Uterus (tissue), 3 donors: ENCODE measurements at regions not wholly inside any gene's neighbourhood (a gene's known extent, or its start where the extent isn't known, plus 50 kb on each side); places are given as distances from the start of the nearest gene placed in this dataset.

Experiments used
- DNase-seq, 2 donors: peaks; one replicate each; pipeline ENCODE4 v3.0.0-alpha.2; 2019 to 2020
- H3K27ac ChIP-seq, 2 donors: fragments of 200-600 bp; sonication (generic); 1 replicate in 1 of 2; 2 replicates in 1 of 2; pipeline ENCODE4 v1.5.1; 2016 to 2018
- H3K27me3 ChIP-seq, 2 donors: fragments of 200-600 bp; sonication (generic); one replicate each; pipeline ENCODE4 v1.5.1; 2018 to 2019; ENCODE audit warnings: control low read depth in 1 of 2
- H3K36me3 ChIP-seq, 2 donors: fragments of 200-600 bp; sonication (generic); one replicate each; pipeline ENCODE4 v1.5.1; 2019; ENCODE audit warnings: control low read depth in 1 of 2
- H3K4me1 ChIP-seq, 2 donors: fragments of 200-600 bp; sonication (generic); one replicate each; pipeline ENCODE4 v1.5.1; 2018 to 2019; ENCODE audit warnings: control low read depth in 1 of 2
- H3K4me3 ChIP-seq, 2 donors: fragments of 200-600 bp; sonication (generic); 1 replicate in 1 of 2; 2 replicates in 1 of 2; pipeline ENCODE4 v1.5.1; 2018 to 2019; ENCODE audit warnings: mild to moderate bottlenecking in 1 of 2
- H3K9me3 ChIP-seq, 2 donors: fragments of 200-600 bp; sonication (generic); one replicate each; pipeline ENCODE4 v1.5.1; 2019; ENCODE audit warnings: control low read depth in 1 of 2
- CTCF ChIP-seq, 4 experiments: fragments of 200-600 bp in 2 of 4; fragments of 450-650 bp in 2 of 4; sonication (generic) in 2 of 4; IDR thresholded peaks; one replicate each; pipeline ENCODE4 v1.5.1; 2016 to 2019; ENCODE audit warnings: antibody characterized with exemption in 4 of 4, mild to moderate bottlenecking in 2 of 4, moderate library complexity in 1 of 4
- POLR2A ChIP-seq, 2 donors: fragments of 450-650 bp; IDR thresholded peaks; one replicate each; pipeline ENCODE4 v1.6.1; 2016; ENCODE audit warnings: antibody characterized with exemption in 2 of 2, mild to moderate bottlenecking in 1 of 2, moderate library complexity in 1 of 2
- intact Hi-C: fragments of 100-400 bp; cut with DNase I; formaldehyde crosslinking; loops from one replicate; pipeline ENCODE4 v1.15.1; 2023; ENCODE audit warnings: low total_unique reads
- donor health status: DM: yes; HTN: yes; CAD: no.

- TF ChIP-seq CTCF (IDR thresholded peaks at IDR 0.05), result no peak
- TF ChIP-seq POLR2A (IDR thresholded peaks at IDR 0.05), result no peak
Measured at GRCh38 chr10:2919016-2919415, 148.3 kb upstream of the PFKP start.

GRCh38 chr10:2918489-2918888, 148.9 kb upstream of the PFKP start:
- Histone ChIP-seq H3K36me3 (no peaks in the 10 kb centered on the region), H3K27ac (no peak overlapping the region), H3K9me3 (no peaks in the 10 kb centered on the region), H3K4me1 (no peaks in the 10 kb centered on the region), H3K4me3 (no peak overlapping the region), H3K27me3 (no peaks in the 10 kb centered on the region)
- intact Hi-C loops, result no loop called here
- no peak for DNase-seq
- TF ChIP-seq POLR2A (IDR thresholded peaks at IDR 0.05) (no peak), CTCF (IDR thresholded peaks at IDR 0.05) (no peak)

More at GRCh38 chr10:2919016-2919415, 148.3 kb upstream of the PFKP start:
- Histone ChIP-seq H3K27ac (no peak overlapping the region), H3K4me1 (no peaks in the 10 kb centered on the region), H3K9me3 (no peaks in the 10 kb centered on the region), H3K4me3 (no peak overlapping the region), H3K36me3 (no peaks in the 10 kb centered on the region), H3K27me3 (no peaks in the 10 kb centered on the region)
- intact Hi-C loops, result no loop called here
- no peak for DNase-seq

GRCh38 chr10:2917926-2918325, 149.4 kb upstream of the PFKP start:
- H3K27me3 ChIP-seq, result no peaks in the 10 kb centered on the region
- no peaks in the 10 kb centered on the region for H3K4me1 ChIP-seq
- H3K9me3 ChIP-seq, result no peaks in the 10 kb centered on the region
- no peak overlapping the region for H3K27ac ChIP-seq
- intact Hi-C loops, result no loop called here
- TF ChIP-seq CTCF (IDR thresholded peaks at IDR 0.05), result no peak
- no peak for TF ChIP-seq POLR2A (IDR thresholded peaks at IDR 0.05)
- DNase-seq, result no peak
- no peak overlapping the region for H3K4me3 ChIP-seq
- H3K36me3 ChIP-seq, result no peaks in the 10 kb centered on the region

- Histone ChIP-seq H3K27ac (no peak overlapping the region), H3K36me3 (no peaks in the 10 kb centered on the region), H3K4me1 (no peaks in the 10 kb centered on the region), H3K9me3 (no peaks in the 10 kb centered on the region), H3K4me3 (no peak overlapping the region), H3K27me3 (no peaks in the 10 kb centered on the region)
- TF ChIP-seq CTCF (IDR thresholded peaks at IDR 0.05) (no peak), POLR2A (IDR thresholded peaks at IDR 0.05) (no peak)
- intact Hi-C loops, result no loop called here
- DNase-seq, result no peak
Measured at GRCh38 chr10:2915412-2915811, 151.9 kb upstream of the PFKP start.

GRCh38 chr10:2914741-2915140, 152.6 kb upstream of the PFKP start:
- H3K4me1 ChIP-seq, result no peaks in the 10 kb centered on the region
- TF ChIP-seq CTCF (IDR thresholded peaks at IDR 0.05) (no peak), POLR2A (IDR thresholded peaks at IDR 0.05) (no peak)
- no peak overlapping the region for H3K27ac ChIP-seq
- no peaks in the 10 kb centered on the region for H3K36me3 ChIP-seq
- DNase-seq, result no peak
- H3K27me3 ChIP-seq, result no peaks in the 10 kb centered on the region
- H3K9me3 ChIP-seq, result no peaks in the 10 kb centered on the region
- intact Hi-C loops, result no loop called here
- H3K4me3 ChIP-seq, result no peak overlapping the region
